DMS79 treated with DMSO at 0.1 percent for 48 hours (cell line): ENCODE measurements at regions not wholly inside any gene's neighbourhood (a gene's known extent, or its start where the extent isn't known, plus 50 kb on each side); places are given as distances from the start of the nearest gene placed in this dataset.
"Not testable (repeated sequence)": the region's sequence is repeated elsewhere in the genome, so short reads cannot be mapped to it uniquely, and the experiment has no call there.

Experiments
- DNase-seq: peaks from one replicate; lab custom pipeline; 2025; lab: John Stamatoyannopoulos, UW

DNA sequence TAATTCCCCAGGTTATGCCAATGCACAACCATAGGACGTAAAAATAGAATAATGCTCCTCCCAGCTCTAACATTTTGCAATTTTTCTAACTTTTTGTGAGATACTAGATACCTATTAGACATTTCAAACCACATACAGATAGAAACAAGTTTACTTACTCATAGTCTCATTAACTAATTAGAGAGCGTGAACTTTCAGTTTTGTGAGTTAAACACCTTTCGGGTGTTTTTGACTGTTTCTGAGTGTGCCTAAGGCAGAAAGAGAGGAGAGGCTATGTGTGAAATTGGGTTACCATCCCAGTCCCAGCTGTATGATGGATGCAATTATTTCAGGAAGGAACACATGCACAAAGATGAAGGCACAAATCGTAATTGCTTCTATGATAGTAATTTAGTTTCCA, 300.4 kb upstream of the POU1F1 start:
- DNase-seq, result no peak

GRCh38 chr3:87575550-87575949, 299.2 kb upstream of the POU1F1 start:
- DNase-seq, result no peak

DNA sequence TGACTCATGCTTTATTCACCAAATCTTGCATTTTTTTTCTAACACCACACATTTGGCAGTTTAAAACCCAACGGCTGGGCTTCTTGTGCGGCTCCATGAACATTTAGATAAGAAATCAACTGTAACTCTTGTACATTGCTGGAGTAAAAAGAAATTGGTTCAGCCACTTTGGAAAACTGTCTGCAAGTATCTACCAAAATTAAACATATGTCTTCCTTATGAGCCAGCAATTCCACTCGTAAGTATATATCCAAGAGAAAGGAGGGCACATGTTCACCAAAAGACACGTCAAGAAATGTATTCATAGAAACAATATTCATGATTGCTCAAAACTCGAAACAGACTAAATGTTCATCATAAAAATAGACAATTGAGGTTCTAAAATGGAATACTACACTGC, 291.9 kb upstream of the POU1F1 start:
- DNase-seq, result no peak

DNA sequence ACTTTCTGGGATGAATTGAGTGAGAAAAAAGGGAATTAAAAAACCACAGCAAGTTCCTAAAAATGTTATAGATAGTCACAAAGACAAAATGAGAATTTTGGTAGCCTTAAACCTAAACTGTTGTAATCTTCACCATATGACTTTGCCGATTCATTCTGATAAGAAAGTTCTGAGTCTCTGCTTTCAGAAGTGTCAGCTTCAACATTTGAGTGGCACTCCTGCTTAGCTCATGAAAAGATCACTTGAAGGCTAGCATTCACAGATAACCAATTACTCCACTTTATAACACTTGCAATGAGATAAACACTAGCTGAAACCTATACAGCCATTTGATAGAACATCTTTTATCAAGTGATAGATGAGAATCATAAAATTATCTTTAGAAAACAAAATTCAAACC, 288.1 kb upstream of the POU1F1 start:
- DNase-seq, result no peak

- no peak for DNase-seq
These were observed 287.3 kb upstream of the POU1F1 start for GRCh38 chr3:87563712-87564111.

DNA sequence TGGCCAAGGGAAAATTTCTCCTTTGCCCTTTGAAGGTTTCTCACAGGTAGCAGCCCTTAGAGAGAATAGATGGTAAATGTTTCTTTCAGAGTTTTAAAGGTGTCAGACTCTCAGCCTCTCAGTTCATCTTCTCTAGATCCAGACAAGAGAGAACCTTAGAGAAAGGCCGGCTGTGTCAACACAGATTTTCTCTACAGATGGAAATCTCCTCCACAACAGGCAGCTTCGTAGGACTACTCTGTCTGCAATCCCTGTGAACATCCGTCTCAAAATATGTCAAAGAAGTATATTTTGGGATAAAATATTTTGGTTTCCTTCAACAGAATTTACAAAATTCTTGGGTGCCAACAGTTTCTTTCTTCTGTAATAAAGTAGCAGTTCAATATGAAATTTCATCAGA, 282.1 kb upstream of the POU1F1 start:
- DNase-seq, result no peak

DNA sequence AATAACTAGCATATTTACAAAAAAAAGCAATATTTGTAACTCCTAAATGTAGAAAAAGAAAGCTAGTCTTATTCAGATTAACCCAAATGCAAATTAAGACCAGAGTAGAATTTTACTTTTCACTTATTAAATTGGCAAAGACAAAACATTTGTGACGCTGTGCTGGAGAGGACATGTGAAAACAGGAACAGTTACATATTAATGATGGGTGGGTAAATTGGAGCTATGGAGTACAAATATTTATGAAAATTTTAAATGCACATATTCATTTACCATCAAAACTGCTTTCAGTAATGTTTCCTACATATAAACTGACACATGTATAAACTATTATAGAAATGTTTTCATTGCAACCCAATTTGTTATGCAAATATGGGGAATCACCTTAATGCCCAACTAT, 278.9 kb upstream of the POU1F1 start:
- DNase-seq, result no peak

DNA sequence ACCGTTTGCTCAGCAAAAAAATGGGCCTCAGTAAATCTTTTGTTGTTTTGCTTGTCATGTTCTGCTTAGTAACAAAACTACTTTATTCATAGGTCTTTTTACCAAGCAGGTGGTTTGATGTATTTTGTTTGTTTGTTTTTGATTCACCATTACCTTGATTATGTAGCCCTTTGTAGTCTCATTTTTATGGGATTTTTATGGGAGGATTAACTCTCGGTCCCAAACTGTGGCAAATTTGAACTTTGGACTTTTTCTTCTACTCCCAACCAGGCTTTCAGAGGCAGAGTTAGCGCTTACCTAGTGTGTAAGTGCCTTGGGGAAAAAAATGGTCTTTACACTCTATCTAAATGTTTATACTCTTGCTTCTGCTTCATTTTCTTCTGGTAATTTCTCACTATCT, 276.7 kb upstream of the POU1F1 start:
- no peak for DNase-seq

DNA sequence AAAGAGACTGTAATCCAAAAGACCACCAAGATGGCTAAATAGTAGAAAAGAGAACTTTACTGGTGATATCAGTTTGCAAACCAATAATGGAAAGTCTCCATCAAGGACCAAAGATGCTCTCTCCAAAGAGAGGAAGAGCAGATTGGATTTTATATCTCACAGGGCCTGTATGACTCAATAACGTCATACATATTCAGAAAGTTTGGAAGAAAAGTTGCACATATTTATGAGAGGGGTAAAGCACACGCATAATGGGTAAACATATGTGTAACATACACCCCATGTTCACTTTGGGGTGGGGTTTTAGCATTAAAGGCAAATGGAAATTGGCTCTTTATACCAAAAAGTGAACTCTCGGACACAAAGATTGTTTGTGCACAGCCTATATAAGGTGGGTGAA, 274.5 kb upstream of the POU1F1 start:
- DNase-seq, result no peak

- no peak for DNase-seq
These were observed 272.8 kb upstream of the POU1F1 start for GRCh38 chr3:87549208-87549607.

DNA sequence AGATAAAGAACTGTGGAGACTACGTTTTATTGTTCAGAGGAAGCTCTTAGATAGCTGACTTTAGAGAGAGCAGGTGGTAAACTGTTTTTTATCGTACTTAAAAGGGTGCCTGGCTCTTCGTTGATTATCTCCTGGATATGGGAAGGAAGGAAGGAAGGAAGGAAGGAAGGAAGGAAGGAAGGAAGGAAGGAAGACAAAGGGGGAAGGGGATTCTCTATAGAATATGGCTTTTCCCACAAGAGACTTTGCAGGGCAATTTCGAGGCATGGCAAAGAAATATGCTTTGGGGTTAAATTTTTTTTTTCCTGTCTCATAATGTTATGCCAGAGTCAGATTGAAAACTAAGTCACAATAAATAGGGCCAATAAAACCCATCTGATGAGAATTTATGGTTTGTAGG, 271.9 kb upstream of the POU1F1 start:
- DNase-seq, result no peak

GRCh38 chr3:87546216-87546615, 269.8 kb upstream of the POU1F1 start:
- DNase-seq, result no peak

- not testable (repeated sequence) for DNase-seq
These were observed 267.0 kb upstream of the POU1F1 start for GRCh38 chr3:87543408-87543807.

DNA sequence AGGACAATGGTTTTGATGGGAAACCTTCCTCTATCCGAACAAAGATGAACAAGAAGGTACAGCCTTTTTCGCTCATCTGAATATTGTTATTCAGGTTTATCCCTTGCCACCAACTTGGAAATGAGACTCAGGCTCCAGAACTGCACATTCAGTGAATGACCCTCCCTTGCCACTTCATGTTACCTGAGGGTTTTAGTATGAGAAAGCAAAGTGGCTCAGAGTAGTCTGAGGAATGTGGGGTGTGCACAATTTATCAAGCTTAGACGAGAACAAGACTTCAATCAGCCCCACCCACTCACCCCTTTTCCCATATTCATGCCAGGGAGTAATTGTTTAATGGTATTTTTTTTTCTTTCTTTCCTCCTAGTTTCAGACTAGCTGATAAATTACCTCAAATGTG, 265.3 kb upstream of the POU1F1 start:
- DNase-seq, result no peak

DNA sequence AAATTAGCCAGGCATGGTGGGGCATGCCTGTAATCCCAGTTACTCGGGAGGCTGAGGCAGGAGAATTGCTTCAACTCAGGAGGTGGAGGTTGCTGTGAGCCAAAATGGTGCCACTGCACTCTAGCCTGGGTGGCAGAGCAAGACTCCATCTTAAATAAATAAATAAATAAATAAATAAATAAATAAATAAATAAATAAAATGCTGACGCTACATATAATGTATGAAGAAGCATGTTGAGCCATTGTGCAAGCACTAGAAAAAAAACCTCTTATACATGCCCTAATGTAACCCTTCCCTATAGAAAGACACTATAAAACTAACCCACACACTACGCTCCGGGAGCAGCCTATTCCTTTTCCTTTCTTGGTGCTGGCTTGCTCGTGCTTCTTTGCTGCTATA, 262.3 kb upstream of the POU1F1 start:
- DNase-seq, result not testable (repeated sequence)

- DNase-seq, result no peak
These were observed 233.0 kb upstream of the POU1F1 start for GRCh38 chr3:87509401-87509800.

DNA sequence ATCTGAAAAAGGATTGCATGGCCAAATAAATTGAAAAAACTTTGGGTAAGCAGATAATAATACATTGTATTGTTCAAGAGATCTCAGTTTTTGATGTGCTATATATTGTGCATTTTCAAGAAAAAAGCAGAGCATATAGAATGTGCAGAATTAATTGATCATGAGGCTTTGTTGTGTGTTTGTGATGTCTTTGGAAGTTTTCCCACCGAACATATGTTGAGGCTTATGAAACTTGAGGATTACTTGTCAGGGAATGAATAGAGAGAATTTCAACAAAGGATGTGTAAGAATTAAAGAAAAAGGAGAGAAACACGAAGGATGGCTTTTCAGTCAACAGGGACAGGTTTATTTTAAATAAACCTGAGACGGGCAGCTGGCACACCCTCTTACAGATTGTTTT, 232.5 kb upstream of the POU1F1 start:
- DNase-seq, result no peak

DNA sequence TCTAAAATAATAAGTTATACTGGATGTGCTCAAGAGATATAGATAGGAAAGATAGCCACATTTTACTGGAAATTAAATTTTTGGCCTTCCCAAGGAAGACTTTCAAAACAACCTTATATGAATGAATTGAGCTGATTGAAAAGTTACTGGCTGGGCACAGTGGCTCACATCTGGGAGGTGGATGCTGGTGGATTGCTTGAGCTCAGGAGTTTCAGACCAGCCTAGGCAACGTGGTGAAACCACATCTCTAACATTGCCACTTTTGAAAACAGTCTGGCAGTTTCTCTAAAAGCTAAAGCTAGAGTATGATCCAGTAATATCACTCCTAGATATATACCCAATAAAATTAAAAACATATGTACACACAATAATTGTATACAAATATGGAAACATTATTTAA, 231.4 kb upstream of the POU1F1 start:
- no peak for DNase-seq

DNA sequence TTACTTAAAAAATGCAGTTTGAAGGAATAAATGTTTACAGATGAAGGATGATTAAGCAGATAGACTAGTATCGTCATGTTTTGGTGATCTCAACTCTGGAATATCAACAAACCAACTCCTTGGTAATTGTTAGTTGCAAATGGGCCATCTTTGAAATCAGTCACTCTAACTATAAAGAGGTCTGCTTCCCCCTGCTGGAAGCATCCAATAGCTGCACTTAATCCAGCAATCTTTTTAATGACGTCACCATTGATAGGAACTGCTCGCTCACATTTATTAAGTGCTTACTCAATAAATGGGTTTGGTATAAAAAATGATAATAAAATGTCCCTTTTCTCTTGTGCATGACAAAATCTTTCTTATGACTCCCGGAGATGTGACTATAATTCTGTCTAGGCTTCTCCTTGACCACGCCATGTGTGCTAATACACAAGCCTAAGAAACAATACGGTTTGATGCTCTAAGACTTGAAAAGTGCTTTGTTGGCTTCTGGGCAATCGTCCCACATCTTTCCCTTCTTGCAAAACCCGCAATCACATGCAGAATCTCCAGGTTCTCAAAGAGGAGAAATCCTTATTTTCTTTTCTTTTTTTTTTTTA, 227.6 kb upstream of the POU1F1 start:
- DNase-seq, result peak; percentile 1

DNA sequence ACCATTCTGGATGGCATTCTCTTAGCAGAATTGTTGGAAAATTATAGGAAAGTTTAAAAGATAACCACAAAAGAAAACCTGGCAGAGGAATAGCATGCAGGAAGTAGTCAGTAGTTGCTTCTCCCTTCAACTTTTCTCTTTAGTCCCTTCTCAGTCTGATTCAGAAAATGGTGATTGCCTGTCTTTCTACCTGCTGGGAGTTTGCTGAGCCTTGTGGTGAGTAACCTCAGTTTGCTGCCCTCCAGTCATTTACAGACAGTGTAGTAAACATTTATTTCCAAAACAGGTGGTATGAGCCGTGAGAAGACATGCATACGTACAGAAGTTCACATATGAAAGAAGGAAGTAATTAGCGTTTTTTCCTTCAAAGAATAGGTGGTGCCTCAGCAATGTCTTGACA, 224.7 kb upstream of the POU1F1 start:
- no peak for DNase-seq

- DNase-seq, result no peak
These were observed 222.1 kb upstream of the POU1F1 start for GRCh38 chr3:87498358-87499080.

- no peak for DNase-seq
These were observed 219.6 kb upstream of the POU1F1 start for GRCh38 chr3:87495938-87496337.

DNA sequence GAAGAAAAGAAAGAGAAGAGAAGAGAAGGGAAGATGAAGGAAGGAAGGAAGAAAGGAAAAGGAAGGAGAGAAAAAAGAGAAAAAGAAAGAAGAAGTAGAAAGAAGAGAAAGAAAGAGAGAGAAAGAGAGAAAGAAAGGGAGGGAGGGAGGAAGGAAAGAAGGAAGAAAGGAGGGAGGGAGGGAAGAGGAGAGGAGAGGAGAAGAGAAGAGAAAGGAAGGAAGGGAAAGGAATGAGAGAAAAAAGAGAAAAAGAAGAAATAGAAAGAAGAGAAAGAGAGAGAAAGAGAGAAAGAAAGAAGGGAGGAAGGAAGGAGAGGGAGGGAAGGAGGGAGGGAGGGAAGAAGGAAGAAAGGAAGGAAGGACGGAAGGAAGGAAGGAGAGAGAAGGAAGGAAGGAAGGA, 217.9 kb upstream of the POU1F1 start:
- no peak for DNase-seq

DNA sequence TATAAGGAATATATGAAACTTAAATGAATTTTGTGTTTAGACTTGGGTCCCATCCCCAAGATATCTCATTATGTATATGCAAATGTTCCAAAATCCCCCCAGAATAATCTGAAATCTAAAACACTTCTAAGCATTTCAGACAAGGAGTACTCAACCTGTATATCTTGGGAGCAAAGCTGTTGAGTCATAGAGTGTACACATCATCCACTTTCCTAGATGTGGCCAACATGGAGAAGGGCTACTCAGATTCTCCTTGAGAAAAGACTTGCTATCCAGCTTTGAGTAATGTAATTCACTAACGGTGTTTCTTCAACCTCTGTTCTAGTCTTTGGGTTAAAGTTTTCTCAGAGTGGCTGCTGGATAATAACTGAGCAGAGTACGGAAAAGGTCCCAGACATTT, 215.5 kb upstream of the POU1F1 start:
- DNase-seq, result no peak
